Choroid plexus epithelial cell (primary cell): ENCODE measurements at regions not wholly inside any gene's neighbourhood (a gene's known extent, or its start where the extent isn't known, plus 50 kb on each side); places are given as distances from the start of the nearest gene placed in this dataset.
A peak's percentile ranks its signal among the peaks of the same experiment; 100 is the strongest.

ENCODE experiments used
- DNase-seq: peaks from one replicate; pipeline ENCODE4 v3.0.0-alpha.2; 2010; ENCODE audit warnings: low read depth
- H3K4me3 ChIP-seq: 2 replicates; pipeline ENCODE4 v1.5.1; 2011; ENCODE audit warnings: low read depth, mild to moderate bottlenecking, control low read depth, low read length, moderate library complexity
- TF ChIP-seq, protein P1 (sequence below): conservative IDR thresholded peaks from 2 replicates; pipeline ENCODE4 v1.5.1; 2011; ENCODE audit warnings: low read depth, mild to moderate bottlenecking, control low read depth, inconsistent platforms, low read length, moderate library complexity

DNA sequence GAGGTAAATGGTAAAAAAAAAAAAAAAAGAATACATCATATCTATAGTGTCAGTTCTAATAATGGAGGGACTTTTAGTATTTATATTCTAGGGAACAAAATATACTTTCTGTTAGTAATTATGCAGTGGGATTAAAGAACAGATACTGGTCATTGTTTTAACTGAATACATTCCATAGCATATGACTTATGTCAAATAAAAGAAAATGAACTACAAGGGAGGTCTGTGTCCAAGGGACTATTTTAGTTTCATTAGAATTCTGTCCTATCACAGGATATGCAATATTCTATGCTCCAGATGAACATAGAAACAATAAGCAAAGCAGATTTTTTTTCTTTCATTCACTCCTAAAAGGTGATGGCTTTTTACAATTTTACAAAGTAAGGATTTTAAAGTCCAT is 154.2 kb upstream of the ZEB2 start:
- DNase-seq, result no peak
- no peak overlapping the region for H3K4me3 ChIP-seq
- TF ChIP-seq, protein P1, sequence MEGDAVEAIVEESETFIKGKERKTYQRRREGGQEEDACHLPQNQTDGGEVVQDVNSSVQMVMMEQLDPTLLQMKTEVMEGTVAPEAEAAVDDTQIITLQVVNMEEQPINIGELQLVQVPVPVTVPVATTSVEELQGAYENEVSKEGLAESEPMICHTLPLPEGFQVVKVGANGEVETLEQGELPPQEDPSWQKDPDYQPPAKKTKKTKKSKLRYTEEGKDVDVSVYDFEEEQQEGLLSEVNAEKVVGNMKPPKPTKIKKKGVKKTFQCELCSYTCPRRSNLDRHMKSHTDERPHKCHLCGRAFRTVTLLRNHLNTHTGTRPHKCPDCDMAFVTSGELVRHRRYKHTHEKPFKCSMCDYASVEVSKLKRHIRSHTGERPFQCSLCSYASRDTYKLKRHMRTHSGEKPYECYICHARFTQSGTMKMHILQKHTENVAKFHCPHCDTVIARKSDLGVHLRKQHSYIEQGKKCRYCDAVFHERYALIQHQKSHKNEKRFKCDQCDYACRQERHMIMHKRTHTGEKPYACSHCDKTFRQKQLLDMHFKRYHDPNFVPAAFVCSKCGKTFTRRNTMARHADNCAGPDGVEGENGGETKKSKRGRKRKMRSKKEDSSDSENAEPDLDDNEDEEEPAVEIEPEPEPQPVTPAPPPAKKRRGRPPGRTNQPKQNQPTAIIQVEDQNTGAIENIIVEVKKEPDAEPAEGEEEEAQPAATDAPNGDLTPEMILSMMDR, result no peak

DNA sequence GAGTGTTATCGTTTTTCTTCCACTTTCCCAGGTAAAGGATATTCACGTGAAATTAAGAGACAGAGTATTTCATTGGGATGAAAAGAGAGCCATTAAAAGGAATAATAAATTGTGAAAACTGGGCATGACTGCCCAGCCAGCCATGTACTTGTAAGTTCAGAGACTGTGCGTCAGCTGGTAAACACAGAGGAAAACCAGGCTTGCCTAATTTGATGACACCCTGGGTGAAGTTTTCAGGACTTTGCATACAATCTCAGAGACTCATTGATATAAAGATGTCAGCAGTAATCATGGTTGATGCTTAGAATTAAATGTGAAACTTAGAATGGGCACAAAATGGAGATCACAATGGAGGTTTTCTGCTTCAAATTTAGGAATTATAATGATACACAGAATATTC is 153.5 kb upstream of the ZEB2 start:
- TF ChIP-seq, protein P1, result no peak
- DNase-seq, result no peak
- H3K4me3 ChIP-seq, result no peak overlapping the region

DNA sequence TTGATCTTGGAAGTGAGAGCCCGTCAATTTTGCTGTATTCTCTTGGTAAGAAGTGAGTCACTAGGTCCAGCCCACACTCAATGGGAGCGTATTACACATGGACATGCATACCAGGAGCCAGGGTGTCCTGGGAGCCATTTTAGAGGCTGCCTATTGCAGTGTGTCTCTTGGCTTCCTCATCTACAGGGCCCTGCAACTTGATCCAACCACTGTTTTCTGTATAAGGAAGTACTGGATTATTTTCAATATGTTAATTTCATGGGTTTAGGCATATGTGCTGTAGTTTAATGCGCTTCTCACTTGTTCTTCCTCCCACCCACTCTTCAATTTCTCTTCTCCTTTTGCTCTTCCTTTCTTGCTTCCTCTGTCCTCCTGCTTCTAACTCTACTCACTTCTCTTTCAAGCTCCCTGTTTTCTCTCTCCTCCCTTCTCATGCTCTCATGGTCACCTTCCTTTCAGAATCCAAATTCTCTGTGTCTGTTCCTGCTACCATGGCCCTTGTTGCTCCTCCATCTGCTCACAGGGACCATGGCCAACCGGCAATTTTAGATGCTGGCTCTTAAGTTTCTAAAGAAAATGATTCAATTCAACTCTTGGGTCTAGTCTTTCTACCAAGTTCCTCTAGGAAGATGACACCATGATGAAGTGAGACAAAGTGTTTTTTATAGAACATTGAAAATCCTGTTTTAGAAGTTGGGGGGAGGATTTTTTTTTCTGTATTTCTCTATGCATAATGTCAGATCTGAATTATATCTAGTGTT is 152.0 kb upstream of the ZEB2 start:
- peak; percentile 30 for DNase-seq
- TF ChIP-seq, protein P1, result no peak
- no peak overlapping the region for H3K4me3 ChIP-seq

DNA sequence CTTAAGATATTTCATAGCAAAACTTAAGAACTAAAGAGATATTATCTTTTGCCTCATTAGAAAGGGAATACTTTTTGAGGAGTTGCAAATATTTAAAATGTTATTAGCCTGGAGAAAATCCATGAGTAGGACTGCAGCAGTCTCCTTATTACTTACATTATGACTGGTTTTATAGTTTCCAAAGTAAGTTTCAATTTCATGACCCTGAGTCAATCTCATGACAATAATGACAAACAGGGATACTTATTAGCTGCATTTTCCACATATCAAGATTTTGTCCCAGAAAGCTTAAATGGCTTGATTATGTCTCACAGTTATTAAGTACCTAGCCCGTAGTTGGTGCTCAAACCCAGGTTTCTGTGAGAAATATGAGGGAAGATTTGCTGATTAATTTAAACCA is 150.8 kb upstream of the ZEB2 start:
- no peak for DNase-seq
- TF ChIP-seq, protein P1, result no peak
- H3K4me3 ChIP-seq, result no peak overlapping the region

DNA sequence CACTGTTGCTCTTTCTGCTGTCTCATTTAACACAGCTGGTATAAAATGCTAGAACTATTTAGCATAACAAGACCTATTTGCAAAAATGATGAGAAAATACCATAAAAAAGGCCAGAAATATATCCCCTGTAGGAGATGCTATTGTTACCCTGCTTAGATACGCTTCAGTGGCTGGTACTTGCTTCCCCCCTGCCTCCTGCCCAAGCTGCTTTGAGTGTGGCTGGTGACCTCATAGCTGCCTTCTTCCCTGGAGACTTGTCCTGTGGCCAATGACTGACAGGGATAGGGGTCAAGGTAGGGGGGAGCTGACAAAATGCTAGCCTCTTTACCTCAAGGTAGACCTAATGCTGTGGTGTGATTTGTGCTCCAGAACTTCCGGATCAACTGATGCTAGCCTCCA is 150.2 kb upstream of the ZEB2 start:
- TF ChIP-seq, protein P1, result no peak
- DNase-seq, result no peak
- no peak overlapping the region for H3K4me3 ChIP-seq

DNA sequence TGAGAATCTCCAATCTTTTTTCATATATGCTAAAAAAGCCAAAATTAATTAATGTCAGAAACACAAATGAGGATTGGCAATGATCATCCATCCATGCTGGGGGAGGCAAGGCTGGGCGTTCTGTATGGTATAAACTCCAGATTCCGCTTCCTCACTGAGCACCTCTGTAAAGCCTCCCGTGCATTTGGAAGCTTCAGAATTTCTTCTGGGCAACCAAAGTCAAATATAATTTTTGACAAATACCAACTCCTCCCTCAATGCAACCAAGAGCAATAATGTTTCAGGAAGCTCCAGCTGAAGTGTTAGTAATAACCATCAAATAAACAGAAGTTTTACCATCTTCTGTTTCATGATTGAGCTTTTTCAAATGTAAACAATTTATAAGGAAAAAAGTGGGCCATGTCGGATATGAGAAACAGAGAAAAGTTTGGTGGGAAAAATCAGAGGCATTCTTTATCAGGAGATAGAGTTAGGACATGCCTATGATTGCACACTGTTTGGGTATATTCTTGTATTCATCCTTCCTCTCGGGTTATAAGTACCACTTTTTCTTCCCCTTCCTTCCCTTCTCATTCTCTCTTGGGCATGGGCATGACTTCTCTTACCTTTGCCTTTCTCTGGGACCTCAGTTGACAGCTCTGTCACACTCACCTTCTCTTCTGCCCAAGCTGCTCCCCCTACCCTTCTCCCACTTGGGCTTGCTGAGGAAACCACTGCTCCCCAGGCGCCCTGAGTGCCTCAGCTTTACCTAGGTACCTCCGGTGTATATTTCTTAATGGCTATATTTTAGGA is 149.5 kb upstream of the ZEB2 start:
- DNase-seq, result no peak
- no peak overlapping the region for H3K4me3 ChIP-seq
- TF ChIP-seq, protein P1, result no peak
